Neural progenitor cell (in vitro differentiated cells): ENCODE measurements at regions not wholly inside any gene's neighbourhood (a gene's known extent, or its start where the extent isn't known, plus 50 kb on each side); places are given as distances from the start of the nearest gene placed in this dataset.

Experiments used
- DNase-seq: peaks from one replicate; pipeline ENCODE4 v3.0.0-alpha.2; 2016; ENCODE audit warnings: low spot score
- H2AFZ ChIP-seq: fragments of 200-600 bp; sonication (generic); replicated peaks from 2 replicates; pipeline ENCODE4 v1.6.1; 2016; ENCODE audit warnings: antibody characterized with exemption
- H3F3A ChIP-seq: fragments of 200-600 bp; sonication (generic); 2 replicates; pipeline ENCODE4 v1.6.1; 2016; ENCODE audit warnings: antibody characterized with exemption, low read depth
- H3K27ac ChIP-seq: fragments of 200-600 bp; sonication (generic); 2 replicates; pipeline ENCODE4 v1.5.1; 2016; ENCODE audit warnings: mild to moderate bottlenecking
- H3K27me3 ChIP-seq: fragments of 200-600 bp; sonication (generic); 2 replicates; pipeline ENCODE4 v1.6.1; 2016; ENCODE audit warnings: mild to moderate bottlenecking, moderate library complexity
- H3K36me3 ChIP-seq: fragments of 200-600 bp; sonication (generic); 2 replicates; pipeline ENCODE4 v1.5.1; 2016
- H3K4me1 ChIP-seq: fragments of 200-600 bp; sonication (generic); 2 replicates; pipeline ENCODE4 v1.6.1; 2016; ENCODE audit warnings: mixed run types
- H3K4me2 ChIP-seq: fragments of 200-600 bp; sonication (generic); 2 replicates; pipeline ENCODE4 v1.6.1; 2016
- H3K4me3 ChIP-seq: fragments of 200-600 bp; sonication (generic); 2 replicates; pipeline ENCODE4 v1.5.1; 2016
- H3K79me2 ChIP-seq: fragments of 200-600 bp; sonication (generic); 2 replicates; pipeline ENCODE4 v1.6.1; 2016; ENCODE audit warnings: low read depth
- H3K9ac ChIP-seq: fragments of 200-600 bp; sonication (generic); 2 replicates; pipeline ENCODE4 v1.6.1; 2016
- H3K9me3 ChIP-seq: fragments of 200-600 bp; sonication (generic); 2 replicates; pipeline ENCODE4 v1.5.1; 2016; ENCODE audit warnings: low read depth
- H4K20me1 ChIP-seq: fragments of 200-600 bp; sonication (generic); 2 replicates; pipeline ENCODE4 v1.6.1; 2016; ENCODE audit warnings: low read depth
- H3K27ac Mint-ChIP-seq: 3 replicates; pipeline ENCODE4 v1.8.0; 2021; ENCODE audit warnings: mixed read lengths
- H3K27me3 Mint-ChIP-seq: 2 replicates; pipeline ENCODE4 v1.8.0; 2022; ENCODE audit warnings: low read depth, mild to moderate bottlenecking, inconsistent platforms, moderate library complexity, mixed read lengths; ENCODE audit not compliant: insufficient read depth
- H3K36me3 Mint-ChIP-seq: 3 replicates; pipeline ENCODE4 v1.8.0; 2021; ENCODE audit warnings: mixed read lengths
- H3K4me1 Mint-ChIP-seq: 3 replicates; pipeline ENCODE4 v1.8.0; 2021; ENCODE audit warnings: mixed read lengths
- H3K4me3 Mint-ChIP-seq: 3 replicates; pipeline ENCODE4 v1.8.0; 2021; ENCODE audit warnings: mild to moderate bottlenecking, moderate library complexity, mixed read lengths
- H3K9me3 Mint-ChIP-seq: 3 replicates; pipeline ENCODE4 v1.8.0; 2020; ENCODE audit warnings: mixed read lengths
- CTCF ChIP-seq: fragments of 200-600 bp; sonication (generic); IDR thresholded peaks from 2 replicates; pipeline ENCODE4 v1.5.1; 2017; ENCODE audit warnings: antibody characterized with exemption, mild to moderate bottlenecking
- EZH2 ChIP-seq: fragments of 200-600 bp; sonication (generic); IDR thresholded peaks from 2 replicates; pipeline ENCODE4 v1.6.1; 2017; ENCODE audit warnings: antibody characterized with exemption, mild to moderate bottlenecking, moderate library complexity
- EZH2phosphoT487 ChIP-seq: fragments of 200-600 bp; sonication (generic); IDR thresholded peaks from 2 replicates; pipeline ENCODE4 v1.6.1; 2017; ENCODE audit warnings: antibody characterized with exemption

- no peak overlapping the region for H3K27ac Mint-ChIP-seq
- Histone ChIP-seq H3K4me3 (no peak overlapping the region), H3K27me3 (no peaks in the 10 kb centered on the region), H4K20me1 (no peaks in the 10 kb centered on the region), H3K4me2 (no peak overlapping the region), H3K9me3 (peaks cover 5% of the 10 kb centered on the region), H2AFZ (no peak overlapping the region), H3K79me2 (no peaks in the 10 kb centered on the region), H3K27ac (no peak overlapping the region), H3K9ac (no peak overlapping the region), H3K4me1 (peaks cover 6% of the 10 kb centered on the region), H3K36me3 (no peaks in the 10 kb centered on the region), H3F3A (no peaks in the 10 kb centered on the region)
- H3K36me3 Mint-ChIP-seq = no peaks in the 10 kb centered on the region
- TF ChIP-seq EZH2phosphoT487 = no peak
- TF ChIP-seq EZH2 = no peak
- no peak for TF ChIP-seq CTCF
- H3K9me3 Mint-ChIP-seq = peaks cover 2% of the 10 kb centered on the region
- peaks cover 14% of the 10 kb centered on the region for H3K4me1 Mint-ChIP-seq
- H3K27me3 Mint-ChIP-seq = no peaks in the 10 kb centered on the region
- no peak for DNase-seq
- H3K4me3 Mint-ChIP-seq = no peak overlapping the region
Measured at GRCh38 chr4:138488533-138488932, 246.4 kb upstream of the SLC7A11 start.

- Mint-ChIP-seq H3K36me3 (no peaks in the 10 kb centered on the region), H3K4me1 (peaks cover 13% of the 10 kb centered on the region), H3K4me3 (no peak overlapping the region), H3K27ac (no peak overlapping the region), H3K27me3 (no peaks in the 10 kb centered on the region), H3K9me3 (no peaks in the 10 kb centered on the region)
- Histone ChIP-seq H3K4me2 (peak overlapping the region; percentile 10), H3K4me3 (no peak overlapping the region), H3K36me3 (no peaks in the 10 kb centered on the region), H3K79me2 (no peaks in the 10 kb centered on the region), H3K4me1 (peaks cover 6% of the 10 kb centered on the region), H2AFZ (peak overlapping the region; percentile 75), H4K20me1 (no peaks in the 10 kb centered on the region), H3K27ac (no peak overlapping the region), H3K9me3 (peaks cover 5% of the 10 kb centered on the region), H3K27me3 (no peaks in the 10 kb centered on the region), H3F3A (no peaks in the 10 kb centered on the region), H3K9ac (no peak overlapping the region)
- no peak for DNase-seq
- no peak for TF ChIP-seq EZH2phosphoT487
- TF ChIP-seq EZH2 = no peak
- no peak for TF ChIP-seq CTCF
Measured at GRCh38 chr4:138487670-138488069, 245.5 kb upstream of the SLC7A11 start.

- peaks cover 6% of the 10 kb centered on the region for H3K4me1 ChIP-seq
- no peak overlapping the region for H3K4me2 ChIP-seq
- no peak for DNase-seq
- H3K27ac ChIP-seq = no peak overlapping the region
- H3K36me3 ChIP-seq = no peaks in the 10 kb centered on the region
- TF ChIP-seq CTCF (no peak), EZH2 (no peak), EZH2phosphoT487 (no peak)
- no peaks in the 10 kb centered on the region for H3K36me3 Mint-ChIP-seq
- H3K27me3 ChIP-seq = no peaks in the 10 kb centered on the region
- no peak overlapping the region for H3K4me3 Mint-ChIP-seq
- H3K79me2 ChIP-seq = no peaks in the 10 kb centered on the region
- H3K27me3 Mint-ChIP-seq = peaks cover 2% of the 10 kb centered on the region
- no peak overlapping the region for H3K27ac Mint-ChIP-seq
- no peak overlapping the region for H2AFZ ChIP-seq
- H3K4me3 ChIP-seq = no peak overlapping the region
- H3K4me1 Mint-ChIP-seq = peaks cover 13% of the 10 kb centered on the region
- H4K20me1 ChIP-seq = no peaks in the 10 kb centered on the region
- H3K9ac ChIP-seq = no peak overlapping the region
- H3K9me3 Mint-ChIP-seq = no peaks in the 10 kb centered on the region
- no peaks in the 10 kb centered on the region for H3F3A ChIP-seq
- H3K9me3 ChIP-seq = peaks cover 5% of the 10 kb centered on the region
Measured at GRCh38 chr4:138487230-138487629, 245.1 kb upstream of the SLC7A11 start.

- Mint-ChIP-seq H3K9me3 (peaks cover 7% of the 10 kb centered on the region), H3K4me1 (peaks cover 13% of the 10 kb centered on the region), H3K27me3 (peaks cover 2% of the 10 kb centered on the region), H3K4me3 (no peak overlapping the region), H3K36me3 (no peaks in the 10 kb centered on the region), H3K27ac (no peak overlapping the region)
- TF ChIP-seq EZH2 (no peak), CTCF (no peak), EZH2phosphoT487 (no peak)
- Histone ChIP-seq H3K9ac (no peak overlapping the region), H3F3A (no peaks in the 10 kb centered on the region), H3K4me1 (peaks cover 6% of the 10 kb centered on the region), H3K36me3 (no peaks in the 10 kb centered on the region), H4K20me1 (no peaks in the 10 kb centered on the region), H3K27ac (no peak overlapping the region), H3K9me3 (no peaks in the 10 kb centered on the region), H2AFZ (no peak overlapping the region), H3K27me3 (no peaks in the 10 kb centered on the region), H3K79me2 (no peaks in the 10 kb centered on the region), H3K4me2 (no peak overlapping the region), H3K4me3 (no peak overlapping the region)
- DNase-seq = no peak
Measured at GRCh38 chr4:138485498-138485897, 243.3 kb upstream of the SLC7A11 start.
